ENCODE measurements at regions not wholly inside any gene's neighbourhood (a gene's known extent, or its start where the extent isn't known, plus 50 kb on each side); places are given as distances from the start of the nearest gene placed in this dataset.

GRCh38 chr3:71977525-71977924 lies 192.6 kb upstream of the PROK2 start:
- Histone ChIP-seq H4K5ac (ENCODE audit: low read length) (no peak overlapping the region), H3K4me2 (ENCODE audit: low read length) (no peak overlapping the region)
- WGBS (ENCODE audit: extremely low coverage, insufficient coverage, low lambda C conversion rate) = no CpG with 5 or more reads among the region's 4 CpGs

GRCh38 chr3:71975573-71975972 lies 190.6 kb upstream of the PROK2 start:
- WGBS (ENCODE audit: extremely low coverage, insufficient coverage, low lambda C conversion rate) = no CpG with 5 or more reads among the region's 2 CpGs
- Histone ChIP-seq H3K18ac (ENCODE audit: low read length) (no peak overlapping the region), H2BK120ac (ENCODE audit: low read depth, low read length) (no peak overlapping the region), H3K23ac (ENCODE audit: low read length) (no peak overlapping the region), H3K56ac (ENCODE audit: low read length) (no peak overlapping the region), H3K79me2 (ENCODE audit: control insufficient read depth, insufficient read depth, low read length) (no peaks in the 10 kb centered on the region), H3K27ac (ENCODE audit: low read depth, low read length) (no peak overlapping the region), H3K9ac (ENCODE audit: low read length) (no peak overlapping the region), H2AK5ac (ENCODE audit: low read length) (no peak overlapping the region), H2BK5ac (ENCODE audit: low read length) (no peak overlapping the region), H3K4me1 (ENCODE audit: control insufficient read depth, low read depth, low read length) (peaks cover 6% of the 10 kb centered on the region), H4K5ac (ENCODE audit: low read length) (no peak overlapping the region), H3K4me2 (ENCODE audit: low read length) (no peak overlapping the region), H3K4ac (ENCODE audit: low read depth, low read length) (no peak overlapping the region), H3K4me3 (ENCODE audit: low read length) (no peak overlapping the region), H3K27me3 (ENCODE audit: insufficient read depth, low read length, poor library complexity) (no peaks in the 10 kb centered on the region), H3K36me3 (ENCODE audit: control insufficient read depth, insufficient read depth, low read length) (no peaks in the 10 kb centered on the region), H2BK15ac (replicated peaks; ENCODE audit: low read depth) (no peak overlapping the region), H4K8ac (ENCODE audit: low read depth, low read length) (no peak overlapping the region), H3K79me1 (ENCODE audit: low read length) (no peaks in the 10 kb centered on the region)
- DNase-seq = no peak

More at GRCh38 chr3:71977525-71977924, 192.6 kb upstream of the PROK2 start:
- no peak overlapping the region for H4K8ac ChIP-seq (ENCODE audit: low read depth, low read length)
- H3K9ac ChIP-seq (ENCODE audit: low read length) = no peak overlapping the region
- H3K27me3 ChIP-seq (ENCODE audit: insufficient read depth, low read length, poor library complexity) = no peaks in the 10 kb centered on the region
- no peaks in the 10 kb centered on the region for H3K36me3 ChIP-seq (ENCODE audit: control insufficient read depth, insufficient read depth, low read length)
- DNase-seq = peak; percentile 52
- no peak overlapping the region for H3K56ac ChIP-seq (ENCODE audit: low read length)
- no peak overlapping the region for H2BK5ac ChIP-seq (ENCODE audit: low read length)
- no peak overlapping the region for H3K4me3 ChIP-seq (ENCODE audit: low read length)
- H3K4me1 ChIP-seq (ENCODE audit: control insufficient read depth, low read depth, low read length) = peaks cover 6% of the 10 kb centered on the region
- no peaks in the 10 kb centered on the region for H3K79me1 ChIP-seq (ENCODE audit: low read length)
- H3K79me2 ChIP-seq (ENCODE audit: control insufficient read depth, insufficient read depth, low read length) = no peaks in the 10 kb centered on the region
- H3K27ac ChIP-seq (ENCODE audit: low read depth, low read length) = no peak overlapping the region
- no peak overlapping the region for H2BK15ac ChIP-seq (replicated peaks; ENCODE audit: low read depth)
- H3K23ac ChIP-seq (ENCODE audit: low read length) = no peak overlapping the region
- H3K18ac ChIP-seq (ENCODE audit: low read length) = no peak overlapping the region
- H2AK5ac ChIP-seq (ENCODE audit: low read length) = no peak overlapping the region
- H3K4ac ChIP-seq (ENCODE audit: low read depth, low read length) = no peak overlapping the region
- H2BK120ac ChIP-seq (ENCODE audit: low read depth, low read length) = no peak overlapping the region

GRCh38 chr3:71974786-71975185 lies 189.8 kb upstream of the PROK2 start:
- Histone ChIP-seq H4K5ac (ENCODE audit: low read length) (no peak overlapping the region), H3K36me3 (ENCODE audit: control insufficient read depth, insufficient read depth, low read length) (no peaks in the 10 kb centered on the region), H2AK5ac (ENCODE audit: low read length) (no peak overlapping the region), H3K4me3 (ENCODE audit: low read length) (no peak overlapping the region), H4K8ac (ENCODE audit: low read depth, low read length) (no peak overlapping the region), H2BK15ac (replicated peaks; ENCODE audit: low read depth) (no peak overlapping the region), H2BK120ac (ENCODE audit: low read depth, low read length) (no peak overlapping the region), H3K27me3 (ENCODE audit: insufficient read depth, low read length, poor library complexity) (no peaks in the 10 kb centered on the region), H3K79me1 (ENCODE audit: low read length) (no peaks in the 10 kb centered on the region), H3K27ac (ENCODE audit: low read depth, low read length) (no peak overlapping the region), H3K56ac (ENCODE audit: low read length) (no peak overlapping the region), H3K79me2 (ENCODE audit: control insufficient read depth, insufficient read depth, low read length) (no peaks in the 10 kb centered on the region), H2BK5ac (ENCODE audit: low read length) (no peak overlapping the region), H3K23ac (ENCODE audit: low read length) (no peak overlapping the region), H3K4me2 (ENCODE audit: low read length) (no peak overlapping the region), H3K18ac (ENCODE audit: low read length) (no peak overlapping the region), H3K9ac (ENCODE audit: low read length) (no peak overlapping the region), H3K4me1 (ENCODE audit: control insufficient read depth, low read depth, low read length) (peaks cover 6% of the 10 kb centered on the region), H3K4ac (ENCODE audit: low read depth, low read length) (no peak overlapping the region)
- no peak for DNase-seq
- no CpG with 5 or more reads among the region's 3 CpGs for whole genome bisulfite sequencing (ENCODE audit: extremely low coverage, insufficient coverage, low lambda C conversion rate)

GRCh38 chr3:71973274-71974030 lies 188.5 kb upstream of the PROK2 start:
- Histone ChIP-seq H2AK5ac (ENCODE audit: low read length) (no peak overlapping the region), H3K56ac (ENCODE audit: low read length) (no peak overlapping the region), H3K79me1 (ENCODE audit: low read length) (no peaks in the 10 kb centered on the region), H3K4ac (ENCODE audit: low read depth, low read length) (no peak overlapping the region), H3K18ac (ENCODE audit: low read length) (no peak overlapping the region), H4K8ac (ENCODE audit: low read depth, low read length) (no peak overlapping the region), H4K5ac (ENCODE audit: low read length) (no peak overlapping the region), H3K79me2 (ENCODE audit: control insufficient read depth, insufficient read depth, low read length) (no peaks in the 10 kb centered on the region), H3K4me2 (ENCODE audit: low read length) (no peak overlapping the region), H3K9ac (ENCODE audit: low read length) (no peak overlapping the region), H3K23ac (ENCODE audit: low read length) (no peak overlapping the region), H3K36me3 (ENCODE audit: control insufficient read depth, insufficient read depth, low read length) (no peaks in the 10 kb centered on the region), H3K27me3 (ENCODE audit: insufficient read depth, low read length, poor library complexity) (no peaks in the 10 kb centered on the region), H2BK5ac (ENCODE audit: low read length) (no peak overlapping the region), H2BK15ac (replicated peaks; ENCODE audit: low read depth) (no peak overlapping the region), H3K4me1 (ENCODE audit: control insufficient read depth, low read depth, low read length) (peaks cover 2% of the 10 kb centered on the region), H2BK120ac (ENCODE audit: low read depth, low read length) (no peak overlapping the region), H3K4me3 (ENCODE audit: low read length) (no peak overlapping the region), H3K27ac (ENCODE audit: low read depth, low read length) (no peak overlapping the region)
- WGBS (ENCODE audit: extremely low coverage, insufficient coverage, low lambda C conversion rate) = no CpG with 5 or more reads among the region's 7 CpGs
- no peak for DNase-seq

- Histone ChIP-seq H2BK120ac (ENCODE audit: low read depth, low read length) (no peak overlapping the region), H2BK15ac (replicated peaks; ENCODE audit: low read depth) (no peak overlapping the region), H3K4ac (ENCODE audit: low read depth, low read length) (no peak overlapping the region), H3K27ac (ENCODE audit: low read depth, low read length) (no peak overlapping the region), H3K23ac (ENCODE audit: low read length) (no peak overlapping the region), H4K8ac (ENCODE audit: low read depth, low read length) (no peak overlapping the region), H3K4me3 (ENCODE audit: low read length) (no peak overlapping the region), H2AK5ac (ENCODE audit: low read length) (no peak overlapping the region), H3K18ac (ENCODE audit: low read length) (no peak overlapping the region), H2BK5ac (ENCODE audit: low read length) (no peak overlapping the region), H3K56ac (ENCODE audit: low read length) (no peak overlapping the region), H3K79me1 (ENCODE audit: low read length) (no peaks in the 10 kb centered on the region), H3K4me1 (ENCODE audit: control insufficient read depth, low read depth, low read length) (no peaks in the 10 kb centered on the region), H3K27me3 (ENCODE audit: insufficient read depth, low read length, poor library complexity) (no peaks in the 10 kb centered on the region), H3K4me2 (ENCODE audit: low read length) (no peak overlapping the region), H3K79me2 (ENCODE audit: control insufficient read depth, insufficient read depth, low read length) (no peaks in the 10 kb centered on the region), H3K36me3 (ENCODE audit: control insufficient read depth, insufficient read depth, low read length) (no peaks in the 10 kb centered on the region), H3K9ac (ENCODE audit: low read length) (no peak overlapping the region), H4K5ac (ENCODE audit: low read length) (no peak overlapping the region)
- DNase-seq = no peak
- whole genome bisulfite sequencing (ENCODE audit: extremely low coverage, insufficient coverage, low lambda C conversion rate) = no CpG with 5 or more reads among the region's 5 CpGs
Observed at GRCh38 chr3:71972031-71972430, 187.1 kb upstream of the PROK2 start.

- Histone ChIP-seq H3K4me2 (ENCODE audit: low read length) (no peak overlapping the region), H3K9ac (ENCODE audit: low read length) (no peak overlapping the region), H3K4me3 (ENCODE audit: low read length) (no peak overlapping the region), H4K5ac (ENCODE audit: low read length) (no peak overlapping the region), H2BK15ac (replicated peaks; ENCODE audit: low read depth) (no peak overlapping the region), H3K56ac (ENCODE audit: low read length) (no peak overlapping the region), H3K79me2 (ENCODE audit: control insufficient read depth, insufficient read depth, low read length) (no peaks in the 10 kb centered on the region), H3K27ac (ENCODE audit: low read depth, low read length) (no peak overlapping the region), H3K79me1 (ENCODE audit: low read length) (no peaks in the 10 kb centered on the region), H2AK5ac (ENCODE audit: low read length) (no peak overlapping the region), H3K36me3 (ENCODE audit: control insufficient read depth, insufficient read depth, low read length) (no peaks in the 10 kb centered on the region), H2BK5ac (ENCODE audit: low read length) (no peak overlapping the region), H3K27me3 (ENCODE audit: insufficient read depth, low read length, poor library complexity) (no peaks in the 10 kb centered on the region), H3K4ac (ENCODE audit: low read depth, low read length) (no peak overlapping the region), H3K4me1 (ENCODE audit: control insufficient read depth, low read depth, low read length) (no peaks in the 10 kb centered on the region), H2BK120ac (ENCODE audit: low read depth, low read length) (no peak overlapping the region), H3K23ac (ENCODE audit: low read length) (no peak overlapping the region), H3K18ac (ENCODE audit: low read length) (no peak overlapping the region), H4K8ac (ENCODE audit: low read depth, low read length) (no peak overlapping the region)
- DNase-seq = no peak
- WGBS (ENCODE audit: extremely low coverage, insufficient coverage, low lambda C conversion rate) = no CpG with 5 or more reads among the region's 4 CpGs
Observed at GRCh38 chr3:71968544-71968943, 183.6 kb upstream of the PROK2 start.

All from mesendoderm (in vitro differentiated cells).